GM19372 (cell line): ENCODE measurements at regions not wholly inside any gene's neighbourhood (a gene's known extent, or its start where the extent isn't known, plus 50 kb on each side); places are given as distances from the start of the nearest gene placed in this dataset.

Experiments
- ATAC-seq: cut with Tn5 transposase; IDR thresholded peaks from one replicate; pipeline ENCODE4 v1.9.1; 2021; ENCODE audit warnings: mild to moderate bottlenecking, low read depth, moderate library complexity; ENCODE audit not compliant: unreplicated experiment

DNA sequence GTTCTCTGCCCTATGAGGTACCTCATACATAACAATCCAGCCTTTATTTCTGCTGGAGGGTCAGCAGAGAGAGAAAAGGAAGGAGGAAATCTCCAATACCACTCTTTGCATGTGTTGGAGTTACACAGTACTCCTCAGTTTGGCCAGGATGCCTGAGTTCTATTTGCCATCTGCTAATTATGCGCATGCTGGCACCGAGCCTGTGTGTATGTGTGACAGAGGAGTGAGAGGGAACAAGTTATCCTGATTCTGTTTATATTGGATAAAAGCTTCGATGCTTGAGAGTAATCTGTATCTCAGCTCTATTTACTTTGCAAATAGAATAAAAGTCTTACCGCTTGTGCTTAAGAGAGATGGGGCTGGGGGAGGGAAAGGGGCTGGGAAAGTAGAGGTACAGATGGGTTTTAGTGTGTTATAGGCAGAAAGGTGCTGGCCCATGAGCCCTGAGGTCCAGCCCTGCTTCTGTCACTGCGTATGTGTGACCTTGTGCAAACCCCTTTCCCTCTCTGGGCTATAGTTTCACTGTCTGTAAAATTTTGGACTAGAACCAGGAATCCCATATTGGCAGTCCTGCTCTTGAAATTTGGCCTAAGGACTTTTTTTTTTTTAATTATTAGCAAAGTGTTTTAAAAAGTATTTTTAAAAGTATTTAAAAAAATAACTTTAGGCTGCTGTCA, 54.5 kb upstream of the PLXNA2 start:
- ATAC-seq: no peak

DNA sequence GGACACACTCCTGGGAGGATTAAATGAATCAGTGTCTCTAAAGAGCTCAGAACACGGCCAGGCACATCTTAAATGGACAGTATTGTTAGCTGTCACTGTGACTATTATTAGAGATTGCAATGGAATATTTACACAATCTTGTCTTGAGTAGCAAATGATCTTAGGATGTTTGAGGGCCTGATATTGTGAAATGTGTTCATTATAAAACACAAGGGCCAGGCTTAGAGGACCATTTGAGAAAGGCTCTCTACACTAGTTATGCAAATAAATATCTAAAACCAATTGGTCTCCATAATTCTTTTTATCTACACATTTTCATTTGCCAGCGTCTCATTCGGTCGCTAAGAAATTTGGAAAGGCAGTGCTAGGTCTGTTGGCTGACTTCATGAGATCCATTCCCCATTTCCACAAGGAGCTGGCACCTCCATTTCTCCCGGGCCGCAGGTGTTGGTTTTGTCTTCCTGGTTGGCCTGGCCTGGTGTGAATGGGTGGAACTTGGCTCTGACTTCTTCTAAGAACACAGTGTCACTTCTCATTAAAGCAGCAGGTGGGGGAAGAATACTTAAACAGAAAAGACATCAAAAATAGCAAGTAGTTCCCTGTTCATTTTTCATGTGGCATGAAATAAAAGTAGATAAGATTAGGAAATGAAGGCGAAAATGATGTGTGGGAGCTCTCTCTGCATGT, 56.0 kb upstream of the PLXNA2 start:
- ATAC-seq: no peak

DNA sequence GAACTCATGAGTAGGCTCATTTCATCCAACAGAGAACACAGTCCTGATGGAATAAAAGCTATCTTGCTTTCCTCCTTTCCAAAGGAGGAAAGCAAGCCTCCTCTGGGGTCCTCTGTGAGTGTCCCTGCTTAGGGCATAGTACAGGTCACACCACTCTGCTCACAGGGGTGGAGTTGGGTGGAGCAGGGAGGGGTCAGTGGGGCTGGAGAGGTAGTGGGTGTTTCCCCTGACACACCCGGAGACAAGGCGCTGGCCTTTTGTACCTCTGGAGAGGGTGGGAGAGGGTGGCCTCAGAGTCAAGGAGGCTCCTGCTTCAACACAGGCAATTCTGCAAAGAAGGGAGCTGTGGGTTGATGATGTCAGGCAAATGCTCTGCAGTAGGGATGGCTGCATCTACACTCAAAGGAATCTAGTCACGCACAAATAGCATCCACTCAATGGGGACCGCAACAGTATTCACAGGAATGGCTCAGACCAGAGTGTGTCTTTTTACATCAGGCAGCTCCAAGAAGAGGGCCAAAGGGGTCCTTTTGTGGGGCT, 58.6 kb upstream of the PLXNA2 start:
- ATAC-seq: no peak

DNA sequence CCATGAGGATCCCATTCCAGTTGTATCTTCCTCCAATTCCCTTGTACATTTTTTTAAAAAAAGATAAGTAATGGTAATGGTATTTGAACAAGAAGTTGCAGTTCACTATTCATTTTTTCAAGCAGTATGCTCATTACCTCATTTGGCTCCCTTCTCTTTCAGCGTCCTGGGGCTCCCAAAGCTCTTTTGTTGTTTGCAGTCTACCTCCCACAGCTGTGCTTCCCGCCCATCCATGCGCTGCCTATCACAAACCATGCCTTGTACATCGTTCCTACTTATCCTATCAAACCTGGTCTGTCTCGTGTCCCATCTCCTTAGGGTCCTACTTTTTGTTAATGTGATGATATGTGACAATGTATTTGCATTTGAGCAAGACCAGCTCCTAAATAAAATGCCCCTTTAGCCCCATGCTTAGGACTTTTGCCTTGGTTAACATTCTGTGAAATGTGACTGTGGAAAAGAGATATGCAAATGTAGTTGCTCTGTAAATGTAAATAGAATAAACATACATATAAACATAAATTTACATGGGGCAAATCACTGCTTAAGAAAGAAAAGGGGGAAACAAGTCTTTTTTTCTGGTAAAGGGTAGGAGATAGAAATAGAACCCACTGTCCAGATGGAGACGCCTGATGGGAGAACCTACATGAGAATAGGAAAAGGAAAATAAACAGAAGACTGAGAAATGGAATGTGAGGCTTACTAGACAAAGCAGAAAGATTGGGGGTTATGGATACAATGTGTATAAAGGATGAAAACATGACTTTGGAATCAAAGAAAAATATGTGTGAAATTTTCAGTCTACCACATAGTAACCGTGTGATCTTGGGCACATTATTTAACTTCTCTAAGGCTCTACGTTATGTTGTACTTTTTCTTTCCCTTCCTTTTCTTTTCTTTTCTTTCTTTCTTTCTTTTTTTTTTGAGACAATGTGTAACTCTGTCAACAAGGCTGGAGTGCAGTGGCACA, 59.8 kb upstream of the PLXNA2 start:
- ATAC-seq: no peak

DNA sequence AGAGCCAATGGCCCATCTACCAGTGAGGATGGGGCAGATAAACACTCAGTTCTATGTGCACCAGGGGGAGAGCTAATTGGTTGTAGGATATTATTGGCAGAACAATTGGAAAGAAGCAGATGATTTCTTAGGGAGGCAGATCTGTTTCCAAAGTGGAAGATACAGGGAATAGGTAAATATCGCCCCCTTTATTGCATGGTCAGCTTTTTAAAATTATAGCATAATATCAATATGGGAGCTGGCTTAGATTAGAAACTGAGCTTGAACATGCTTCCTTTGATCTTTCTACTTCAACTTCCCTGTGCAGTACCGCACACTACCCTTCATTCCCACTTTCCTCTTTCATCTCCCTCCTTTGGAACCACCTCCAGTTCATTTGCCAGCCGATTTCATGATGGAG, 64.0 kb upstream of the PLXNA2 start:
- no peak for ATAC-seq

DNA sequence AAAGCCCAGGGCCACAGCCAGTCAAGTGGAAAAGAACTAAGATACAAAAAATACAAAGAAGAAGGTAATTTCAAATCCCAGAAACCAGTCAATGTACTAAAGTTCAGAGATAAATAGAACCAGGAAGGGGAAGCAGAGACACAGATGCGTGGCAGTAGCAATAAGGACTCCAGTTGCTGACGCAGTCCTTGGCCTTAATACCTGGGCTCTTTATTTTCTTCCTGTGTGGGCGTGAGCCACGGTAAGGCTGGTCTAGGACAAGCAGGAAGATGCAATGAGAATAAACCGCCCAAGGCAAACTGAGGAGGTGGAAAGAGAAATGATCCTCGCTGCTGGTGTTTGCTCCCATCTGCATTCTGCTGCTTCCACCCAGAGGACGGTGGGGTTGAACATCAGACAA, 65.6 kb upstream of the PLXNA2 start:
- ATAC-seq: no peak

DNA sequence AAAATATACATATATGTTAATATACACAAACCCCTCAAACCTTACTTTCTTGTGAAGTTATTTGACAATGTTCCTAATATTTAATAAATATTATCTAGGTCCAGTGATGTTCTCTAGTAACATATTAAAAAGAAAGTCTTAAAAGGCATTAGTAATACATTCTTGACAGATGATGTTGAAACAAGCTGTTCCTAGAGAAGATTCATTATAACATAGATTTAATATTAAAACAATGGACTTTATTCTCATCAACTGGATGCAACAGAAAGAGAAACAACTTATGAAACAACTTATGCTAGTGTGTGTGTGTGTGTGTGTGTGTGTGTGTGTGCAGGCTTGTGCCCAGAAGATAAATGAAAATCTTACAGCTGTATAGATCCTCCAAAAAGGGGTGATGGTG, 68.5 kb upstream of the PLXNA2 start:
- ATAC-seq: no peak

DNA sequence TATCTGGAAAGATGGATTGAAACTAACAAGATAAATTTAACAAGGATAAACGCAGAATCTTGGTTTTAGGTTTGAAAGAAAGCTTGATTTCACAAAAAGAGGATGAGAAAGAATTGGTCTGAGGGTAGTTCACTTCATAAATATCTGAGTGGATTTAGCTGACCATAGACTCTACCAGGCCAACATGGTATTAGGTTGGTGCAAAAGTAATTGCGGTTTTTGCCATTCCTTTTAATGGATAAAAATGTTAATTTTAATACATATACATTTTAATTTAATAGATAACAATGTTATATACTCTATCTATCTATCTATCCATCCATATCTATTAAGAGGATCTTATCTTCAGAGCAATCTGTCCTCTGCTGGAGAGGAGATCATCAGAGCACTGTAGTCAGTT, 70.2 kb upstream of the PLXNA2 start:
- no peak for ATAC-seq

DNA sequence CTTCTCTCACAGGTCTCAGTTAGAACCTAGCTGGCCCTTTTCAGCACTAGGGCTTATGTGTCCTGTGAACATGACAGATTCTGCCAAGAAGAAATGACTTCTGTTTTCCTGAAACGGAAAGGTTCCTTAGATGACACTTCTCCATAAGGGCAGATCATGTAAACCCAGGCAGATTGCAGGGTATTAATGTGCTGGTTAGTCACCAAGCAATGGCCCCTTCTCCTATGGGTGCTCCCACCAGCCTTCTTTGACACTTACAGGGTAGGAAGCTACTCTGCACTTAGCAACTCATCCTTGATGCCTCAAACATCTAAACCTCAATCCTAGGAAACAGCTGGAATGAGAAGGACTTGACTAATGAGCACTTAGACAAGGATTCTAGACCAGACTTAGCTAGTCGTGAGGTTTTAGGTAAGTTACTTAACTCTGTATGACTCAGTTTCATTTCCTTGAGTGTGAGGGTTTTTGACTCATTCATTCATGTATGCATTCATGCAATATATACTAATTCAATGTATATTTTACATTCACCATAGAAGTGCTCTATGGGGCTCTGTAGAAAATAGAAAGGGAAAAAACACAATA, 74.1 kb upstream of the PLXNA2 start:
- ATAC-seq: no peak

DNA sequence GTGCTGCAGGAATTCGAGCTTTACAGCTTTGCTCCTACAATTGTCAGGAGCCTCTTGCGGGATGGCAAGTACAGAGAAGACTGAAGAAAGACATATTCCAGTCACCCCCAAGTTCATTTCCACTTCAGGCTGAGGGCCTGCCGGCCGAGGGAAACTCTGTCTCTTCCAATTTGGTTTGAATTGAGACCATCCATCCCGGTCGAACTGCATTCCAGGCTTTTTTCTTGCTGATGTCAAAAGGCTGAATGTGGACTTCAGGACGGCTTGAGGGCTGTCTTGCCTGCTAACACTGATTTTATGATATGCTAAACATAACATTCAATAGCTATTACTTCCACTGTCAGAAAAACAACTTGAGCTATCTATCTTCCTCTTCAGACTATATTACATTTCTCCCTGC, 79.8 kb upstream of the PLXNA2 start:
- ATAC-seq: no peak

DNA sequence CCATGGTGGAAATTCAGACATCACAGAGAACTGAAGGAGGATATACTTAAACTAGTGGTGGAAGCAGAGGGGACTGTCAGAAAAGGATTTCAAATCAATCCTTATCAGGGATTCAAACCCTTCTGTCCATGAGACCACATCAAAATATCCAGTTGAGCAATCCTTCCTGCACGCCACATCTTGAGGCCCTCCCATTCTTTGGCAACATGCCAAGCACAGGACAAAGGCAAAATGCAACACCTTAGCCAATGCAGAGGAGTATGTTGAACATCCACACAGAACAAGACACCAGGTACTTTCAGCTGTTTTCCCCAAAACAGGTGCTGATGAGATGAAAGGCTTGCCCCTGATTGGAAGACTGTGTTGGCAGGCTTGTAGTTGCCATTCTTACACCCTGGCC, 81.8 kb upstream of the PLXNA2 start:
- ATAC-seq: no peak

DNA sequence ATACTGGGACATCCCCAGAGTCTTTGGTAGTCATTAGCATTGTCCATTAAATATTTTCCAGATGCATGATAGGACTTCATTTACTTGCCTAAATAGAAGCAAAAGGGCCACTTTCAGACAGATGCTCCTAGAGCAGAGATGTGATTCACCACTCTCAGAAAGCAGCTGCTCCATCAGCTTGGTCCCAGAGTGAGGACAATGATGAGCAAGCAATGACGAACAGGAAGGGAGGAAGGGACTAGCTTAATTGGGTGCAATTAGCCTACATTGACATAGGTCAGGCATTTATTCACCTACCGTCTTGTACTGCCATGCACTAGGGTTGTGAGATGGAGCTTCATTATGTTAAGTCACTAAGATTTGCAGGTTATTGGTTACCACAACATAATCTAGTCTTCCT, 85.1 kb upstream of the PLXNA2 start:
- no peak for ATAC-seq

DNA sequence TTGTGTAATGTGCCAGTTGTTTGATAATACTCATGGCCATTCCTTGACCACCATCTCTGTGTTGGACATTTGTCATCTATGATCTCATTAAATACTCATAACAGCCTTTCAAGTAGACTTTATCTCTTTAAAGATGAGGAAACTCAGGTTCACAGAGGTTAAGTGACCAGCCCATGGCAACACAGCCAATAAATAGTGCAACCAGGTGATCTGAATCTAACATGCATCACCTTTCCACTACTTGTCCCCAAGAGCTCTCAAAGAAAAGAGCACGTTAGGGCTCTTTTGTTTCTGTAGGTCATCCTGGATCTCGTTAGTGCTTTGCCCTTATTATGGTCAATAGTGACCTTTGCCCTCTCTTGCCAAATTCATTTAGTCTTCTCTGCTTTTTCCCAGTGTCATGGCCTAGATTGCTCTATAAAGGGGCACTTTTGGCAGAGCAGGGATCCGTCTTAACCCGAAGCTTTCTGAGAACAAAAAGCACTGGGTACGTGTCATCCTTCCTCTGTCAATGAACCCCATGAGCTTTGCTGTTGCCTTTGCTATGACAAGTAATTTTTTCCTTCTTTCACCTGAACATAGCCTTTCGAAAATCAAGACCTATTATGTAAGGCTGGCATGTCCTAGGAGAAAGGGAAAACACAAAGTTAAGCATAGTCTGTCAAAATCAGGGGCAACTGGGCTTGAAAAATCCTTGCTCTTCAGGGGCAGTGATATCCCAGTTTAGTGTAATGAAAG, 88.0 kb upstream of the PLXNA2 start:
- no peak for ATAC-seq

DNA sequence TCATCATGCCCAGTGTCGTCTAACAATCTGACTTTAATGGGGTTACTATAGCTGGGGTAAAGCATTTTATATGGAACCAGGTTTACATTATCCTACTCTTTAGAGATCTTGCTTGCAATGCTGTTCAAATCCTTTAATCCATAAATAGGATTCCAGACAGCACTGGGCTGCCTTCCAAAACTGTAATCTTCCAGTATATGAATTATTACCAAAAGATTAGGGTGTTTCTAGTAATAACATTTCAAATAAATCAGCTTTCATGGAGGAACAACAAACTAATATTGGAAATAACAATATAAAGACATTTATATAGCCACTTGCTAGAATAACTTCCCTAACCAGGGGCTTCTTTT, 88.6 kb upstream of the PLXNA2 start:
- no peak for ATAC-seq

DNA sequence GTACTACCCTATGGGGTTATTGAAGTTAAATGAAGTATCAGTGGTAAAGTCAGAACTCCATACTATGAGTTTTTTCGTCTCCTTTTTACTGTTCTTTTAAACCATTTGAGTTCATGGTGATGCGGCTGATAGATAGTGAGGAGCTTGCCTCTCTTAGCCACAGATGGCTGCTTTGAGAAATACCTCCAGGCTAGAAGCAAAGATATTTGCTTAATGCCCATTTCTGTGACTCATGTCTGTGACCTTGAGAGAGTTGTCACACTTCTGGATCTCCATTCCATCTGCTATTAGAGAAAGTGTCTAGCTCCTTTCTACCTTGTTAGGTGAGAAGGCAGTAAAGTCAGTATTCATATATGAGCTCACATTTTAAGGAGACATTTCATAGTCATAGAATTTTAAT, 89.5 kb upstream of the PLXNA2 start:
- ATAC-seq: no peak

DNA sequence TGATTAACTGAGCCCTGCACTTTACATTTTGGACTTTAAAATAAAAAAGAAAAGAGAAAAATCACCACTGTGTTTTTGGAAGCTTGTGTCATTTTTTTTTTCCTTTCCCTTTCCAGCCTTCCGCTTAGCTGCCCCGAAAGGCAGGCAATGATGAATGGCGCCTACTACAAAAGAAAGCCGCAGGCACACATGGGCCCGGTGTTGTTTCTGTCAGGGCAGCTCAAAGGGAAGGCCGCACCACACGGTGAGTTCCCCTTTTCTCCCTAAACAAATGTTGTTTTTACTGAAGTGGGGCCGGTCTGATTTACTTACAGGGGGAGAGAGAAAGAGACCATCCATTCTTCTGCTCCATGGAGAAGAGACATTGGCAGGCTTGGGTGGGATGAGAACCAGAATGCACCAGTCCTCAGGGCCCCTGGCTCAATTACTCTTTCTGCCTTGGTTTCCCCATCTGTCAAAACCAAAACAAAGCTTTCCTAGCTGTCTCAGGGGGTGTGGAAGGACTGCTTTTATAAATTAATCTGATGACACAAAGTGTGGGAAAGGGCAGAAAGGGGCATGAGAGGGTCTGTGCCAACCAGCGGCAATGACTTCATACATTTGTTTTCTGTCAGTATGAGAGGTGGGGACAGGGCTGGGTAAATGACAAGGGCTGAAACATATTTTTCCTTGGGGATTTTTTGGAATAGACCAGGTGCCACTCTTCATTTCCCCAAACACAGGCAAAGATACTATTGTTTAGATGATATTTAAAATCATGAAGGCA, 91.4 kb upstream of the PLXNA2 start:
- no peak for ATAC-seq

DNA sequence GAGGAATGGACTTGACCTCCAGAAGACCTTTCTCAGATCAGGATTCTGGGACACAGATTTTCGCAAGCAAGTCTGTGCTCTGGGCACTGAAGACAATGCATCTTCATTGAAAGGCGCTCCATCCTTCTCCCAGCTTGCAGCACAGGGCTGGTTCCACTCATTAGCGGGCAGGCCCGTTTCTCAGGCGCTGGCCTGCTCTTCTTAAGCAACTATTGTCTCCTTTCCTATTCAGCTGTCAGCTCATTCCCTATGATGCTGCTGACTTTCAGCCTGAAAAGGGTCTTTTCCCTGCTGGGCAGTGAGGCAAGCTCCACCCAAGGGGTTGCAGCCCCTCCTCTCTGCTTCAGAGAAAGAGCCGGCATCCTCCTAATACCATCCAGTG, 91.9 kb upstream of the PLXNA2 start:
- ATAC-seq: no peak

DNA sequence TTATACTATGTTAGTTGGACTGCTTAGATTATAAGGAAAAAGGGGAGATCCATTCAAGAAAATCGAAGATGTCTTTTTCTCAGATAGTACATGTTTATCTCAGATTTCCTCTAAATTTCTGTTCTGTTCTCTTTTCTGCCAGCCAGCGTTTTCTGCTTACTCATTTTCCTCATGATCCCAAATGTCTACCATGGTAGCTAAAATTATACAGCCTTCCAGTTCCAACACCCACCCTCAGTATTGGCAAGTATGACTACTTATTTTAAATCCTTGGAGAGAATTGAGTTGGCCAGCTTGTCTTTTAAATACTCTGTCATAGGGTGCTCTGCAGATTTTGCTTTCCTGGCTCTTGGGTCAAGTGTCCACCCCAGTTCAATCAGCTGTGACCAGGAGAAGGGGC, 95.7 kb upstream of the PLXNA2 start:
- ATAC-seq: no peak

DNA sequence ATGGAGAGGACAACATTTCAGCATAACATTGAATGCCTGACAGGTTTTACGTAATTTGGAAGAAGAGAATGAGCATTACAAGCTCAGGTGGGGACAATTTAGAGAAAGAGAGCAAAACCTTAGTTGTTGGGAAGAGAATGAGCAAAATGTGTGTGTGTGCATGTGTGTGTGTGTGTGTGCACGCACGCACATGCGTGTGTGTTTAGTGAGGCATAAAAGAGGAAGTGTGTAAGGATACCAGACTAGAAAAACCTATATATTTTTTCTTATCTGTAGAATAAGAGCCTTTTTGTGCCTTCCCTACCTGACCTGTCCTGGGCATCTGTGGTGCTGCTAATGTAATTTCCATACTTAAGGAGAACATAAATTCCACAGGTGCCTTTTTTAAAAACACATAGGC, 99.0 kb upstream of the PLXNA2 start:
- ATAC-seq: no peak
